T1000 (cell line): ENCODE measurements at regions not wholly inside any gene's neighbourhood (a gene's known extent, or its start where the extent isn't known, plus 50 kb on each side); places are given as distances from the start of the nearest gene placed in this dataset.

Experiments
- DNase-seq: peaks from one replicate; lab custom pipeline; 2025; ENCODE audit warnings: mixed read lengths; lab: John Stamatoyannopoulos, UW

GRCh38 chr13:69571606-69572323, 535.9 kb upstream of the ATXN8OS start:
- no peak for DNase-seq

DNA sequence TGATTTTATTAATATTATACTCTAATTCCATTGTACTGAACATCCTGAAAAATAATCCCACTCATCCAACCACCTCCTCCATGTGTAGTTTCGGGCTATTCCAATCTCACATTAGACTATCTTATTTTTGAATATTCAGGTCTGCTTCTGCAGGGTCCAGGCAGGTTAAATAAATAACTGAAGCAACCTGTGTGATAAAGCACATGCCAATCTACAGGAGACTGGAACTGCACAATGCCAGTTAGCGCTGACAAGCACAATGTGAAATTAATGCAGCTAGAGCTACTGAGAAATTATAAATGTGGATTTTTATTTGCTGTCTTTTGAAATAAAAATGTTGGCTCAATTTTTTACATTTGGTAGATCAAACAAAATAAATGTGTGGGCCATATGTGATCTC, 540.1 kb upstream of the ATXN8OS start:
- no peak for DNase-seq

GRCh38 chr13:69566104-69566716, 541.4 kb upstream of the ATXN8OS start:
- no peak for DNase-seq

- no peak for DNase-seq
These were observed 542.3 kb upstream of the ATXN8OS start for GRCh38 chr13:69565334-69565733.

DNA sequence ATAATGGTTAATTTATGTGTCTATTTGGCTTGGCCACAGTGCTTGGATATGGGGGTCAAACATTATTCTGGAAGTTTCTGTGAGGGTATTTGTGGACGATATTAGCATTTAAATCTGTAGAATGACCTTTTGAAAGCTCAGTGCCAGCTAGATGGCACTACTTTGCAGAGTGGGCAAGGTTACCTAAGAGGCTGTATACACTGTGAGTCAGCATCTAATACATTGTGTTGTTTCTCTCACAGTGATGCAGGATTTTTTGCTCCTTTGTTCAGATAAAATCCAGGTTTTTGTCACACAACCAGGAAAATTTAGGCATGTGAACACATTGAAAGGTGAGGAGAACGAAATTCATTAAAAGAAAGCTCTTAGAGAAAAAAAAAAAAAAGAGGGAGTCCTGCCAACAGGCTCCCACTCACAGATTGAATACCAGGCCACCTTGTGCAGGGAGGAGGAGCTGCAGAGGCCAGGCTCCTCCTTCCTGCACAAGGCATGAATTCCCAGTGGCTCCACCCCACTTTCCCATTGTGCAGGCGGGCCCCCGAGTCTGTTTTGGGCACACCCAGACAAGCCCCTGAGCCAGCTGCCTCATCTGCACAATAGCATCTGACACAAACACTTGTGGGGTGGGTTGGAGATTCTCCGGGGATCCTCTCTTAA, 551.0 kb upstream of the ATXN8OS start:
- no peak for DNase-seq

GRCh38 chr13:69553976-69554375, 553.6 kb upstream of the ATXN8OS start:
- no peak for DNase-seq

DNA sequence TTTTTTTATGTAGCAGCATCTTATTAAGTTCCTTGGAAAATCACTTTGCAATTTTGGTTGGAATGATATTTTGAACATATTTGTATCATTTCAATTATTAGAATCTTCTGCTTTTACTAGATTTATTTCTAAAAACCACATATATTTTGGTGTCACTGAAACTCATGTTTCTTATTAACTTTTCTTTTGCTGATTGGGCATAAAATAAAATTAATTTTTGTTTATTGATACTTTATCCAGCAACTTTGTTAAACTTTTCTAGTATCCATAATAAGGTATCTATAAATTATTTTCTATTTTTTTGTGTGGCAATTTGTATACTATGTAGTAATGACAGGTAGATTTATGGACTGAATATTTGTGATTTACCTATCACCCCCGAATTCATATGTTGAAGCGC, 556.4 kb upstream of the ATXN8OS start:
- DNase-seq = no peak

DNA sequence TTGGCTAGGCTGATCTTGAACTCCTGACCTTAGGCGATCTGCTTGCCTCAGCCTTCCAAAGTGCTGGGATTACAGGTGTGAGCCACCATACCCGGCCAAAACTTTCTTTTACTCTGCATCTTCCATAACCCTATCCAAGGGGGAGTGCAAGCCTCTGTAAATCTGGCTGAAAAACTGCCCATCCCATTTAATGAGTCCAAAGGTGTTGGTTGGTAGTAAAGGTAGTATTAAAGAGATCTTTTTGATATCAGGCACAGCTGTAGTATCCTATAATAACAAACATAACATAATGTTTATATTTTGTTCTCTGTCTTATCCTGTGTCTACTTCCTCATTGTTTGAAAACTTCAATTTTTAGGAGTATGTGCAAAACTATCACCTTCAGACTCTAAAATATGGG, 559.8 kb upstream of the ATXN8OS start:
- no peak for DNase-seq

- DNase-seq = no peak
These were observed 562.1 kb upstream of the ATXN8OS start for GRCh38 chr13:69545551-69545950.

- DNase-seq = no peak
These were observed 583.0 kb upstream of the ATXN8OS start for GRCh38 chr13:69524459-69525150.

- no peak for DNase-seq
These were observed 610.6 kb upstream of the ATXN8OS start for GRCh38 chr13:69496981-69497380.

DNA sequence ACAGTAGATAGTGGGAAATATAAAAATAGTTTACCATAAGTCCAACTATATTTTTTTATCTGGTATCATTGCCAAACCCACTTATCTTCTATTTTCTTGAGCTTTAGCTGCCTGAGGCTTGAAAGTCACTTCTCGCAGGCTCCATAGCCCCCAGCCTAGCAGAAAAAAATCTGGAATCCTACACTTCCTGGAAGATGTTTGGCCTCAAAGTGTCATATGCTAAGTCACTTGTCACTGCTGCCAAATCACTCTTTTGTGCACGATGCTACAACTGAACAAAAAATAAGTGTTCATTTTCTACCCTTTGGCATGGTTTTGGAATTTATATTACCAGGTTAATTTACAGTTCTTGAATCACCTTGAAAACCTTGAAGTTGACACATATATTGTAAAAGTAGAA, 612.5 kb upstream of the ATXN8OS start:
- DNase-seq = no peak

DNA sequence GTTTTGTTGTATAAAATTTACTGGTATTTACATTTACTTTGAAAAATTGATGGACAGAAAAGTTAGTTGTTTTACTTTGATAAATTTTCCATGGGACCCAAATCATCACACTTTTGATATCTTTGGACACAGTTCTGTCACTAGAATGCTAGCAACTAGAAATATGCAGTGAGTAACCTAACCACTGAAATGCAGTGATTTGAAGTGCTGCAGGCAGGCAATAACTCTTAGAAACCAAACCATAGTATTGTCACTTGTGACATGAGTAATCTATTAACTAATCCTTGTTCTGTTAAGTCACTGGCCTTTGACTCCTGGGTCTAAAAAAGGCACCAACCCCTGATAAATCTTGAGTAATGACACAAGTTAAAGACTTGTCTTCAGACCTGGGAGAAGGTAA, 620.0 kb upstream of the ATXN8OS start:
- DNase-seq = no peak

GRCh38 chr13:69485991-69486592, 621.5 kb upstream of the ATXN8OS start:
- no peak for DNase-seq

GRCh38 chr13:69477451-69477850, 630.2 kb upstream of the ATXN8OS start:
- no peak for DNase-seq

- DNase-seq = no peak
These were observed 633.5 kb upstream of the ATXN8OS start for GRCh38 chr13:69474011-69474685.

DNA sequence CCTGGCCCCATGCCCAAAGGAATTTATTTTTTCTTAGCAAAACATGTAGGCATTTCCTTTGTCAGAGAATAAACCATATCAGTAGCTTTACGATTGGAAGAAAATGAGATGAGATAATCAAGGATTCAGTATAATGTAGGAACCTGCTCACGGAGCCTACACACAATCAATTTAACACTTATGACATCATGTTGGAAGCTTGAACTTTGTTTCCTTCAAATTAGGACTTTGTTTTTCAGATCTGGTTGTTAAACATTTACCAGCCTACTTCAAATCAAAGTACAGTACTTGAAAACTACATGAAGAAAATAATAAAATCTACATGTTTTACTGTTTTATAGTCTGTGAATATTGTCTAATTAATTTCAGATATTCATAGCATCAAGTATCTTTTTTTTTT, 639.0 kb upstream of the ATXN8OS start:
- DNase-seq = no peak

DNA sequence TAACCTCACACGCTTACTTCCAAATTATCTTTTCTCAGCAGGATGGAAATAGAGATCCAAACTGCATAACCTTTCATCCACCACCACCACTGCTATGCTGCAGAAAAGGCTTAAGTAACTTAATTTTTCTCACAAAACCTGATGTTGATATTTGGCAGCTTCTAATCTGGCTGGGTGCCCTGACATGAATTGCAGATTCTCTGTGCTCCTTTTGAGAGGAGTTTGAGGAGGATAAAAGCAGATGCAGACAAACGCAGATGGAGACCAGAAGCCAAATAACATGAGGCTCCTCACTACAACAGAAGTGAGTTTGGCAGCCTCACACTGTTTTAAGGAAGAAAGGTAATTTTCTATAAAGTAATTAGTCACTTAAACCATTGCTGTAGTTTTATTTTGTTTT, 646.2 kb upstream of the ATXN8OS start:
- no peak for DNase-seq

DNA sequence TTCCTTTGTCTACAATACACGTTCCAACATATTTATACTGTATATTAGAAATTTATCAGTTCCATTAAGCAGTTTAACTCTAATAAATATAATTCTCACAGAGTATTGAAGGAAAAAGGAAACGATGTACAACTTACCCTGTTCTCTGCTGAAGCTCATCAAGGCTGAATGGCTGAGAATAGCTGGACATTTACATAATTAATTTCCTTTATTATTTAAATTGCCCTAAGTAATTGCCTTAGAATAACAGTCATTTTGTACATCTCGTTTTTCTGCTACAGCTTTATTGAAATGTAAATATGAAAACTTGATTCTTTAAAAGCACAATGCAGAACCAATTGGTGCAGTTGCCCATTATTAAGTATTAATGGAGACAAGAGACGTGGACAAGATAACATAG, 648.3 kb upstream of the ATXN8OS start:
- DNase-seq = no peak

- no peak for DNase-seq
These were observed 649.6 kb upstream of the ATXN8OS start for GRCh38 chr13:69458013-69458412.

GRCh38 chr13:69450245-69450644, 657.4 kb upstream of the ATXN8OS start:
- no peak for DNase-seq

GRCh38 chr13:69425235-69425634, 682.4 kb upstream of the ATXN8OS start:
- DNase-seq = no peak
